HFFc6 (cell line): ENCODE measurements at regions not wholly inside any gene's neighbourhood (a gene's known extent, or its start where the extent isn't known, plus 50 kb on each side); places are given as distances from the start of the nearest gene placed in this dataset.
"Not testable (repeated sequence)": the region's sequence is repeated elsewhere in the genome, so short reads cannot be mapped to it uniquely, and the experiment has no call there.

Experiments used
- DNase-seq: peaks from one replicate; pipeline ENCODE4 v3.0.0-alpha.2; 2018
- H3K27ac Mint-ChIP-seq: 2 replicates; pipeline ENCODE4 v1.8.0; 2020; ENCODE audit warnings: mild to moderate bottlenecking, mixed read lengths
- H3K27me3 Mint-ChIP-seq: 2 replicates; pipeline ENCODE4 v1.8.0; 2021; ENCODE audit warnings: mild to moderate bottlenecking, moderate library complexity, mixed read lengths; ENCODE audit not compliant: insufficient read depth
- H3K36me3 Mint-ChIP-seq: 2 replicates; pipeline ENCODE4 v1.8.0; 2021; ENCODE audit warnings: low read depth, mixed read lengths
- H3K4me1 Mint-ChIP-seq: 2 replicates; pipeline ENCODE4 v1.8.0; 2020; ENCODE audit warnings: low read depth, mixed read lengths
- H3K4me3 Mint-ChIP-seq: 2 replicates; pipeline ENCODE4 v1.8.0; 2020; ENCODE audit warnings: mild to moderate bottlenecking, moderate library complexity, mixed read lengths
- H3K9me3 Mint-ChIP-seq: 2 replicates; pipeline ENCODE4 v1.8.0; 2020; ENCODE audit warnings: mild to moderate bottlenecking, mixed read lengths
- TF ChIP-seq, protein P1 (sequence below): fragments of 200-600 bp; sonication (generic); IDR thresholded peaks from 2 replicates; pipeline ENCODE4 v1.5.0; 2021; ENCODE audit warnings: antibody characterized with exemption, mild to moderate bottlenecking

DNA sequence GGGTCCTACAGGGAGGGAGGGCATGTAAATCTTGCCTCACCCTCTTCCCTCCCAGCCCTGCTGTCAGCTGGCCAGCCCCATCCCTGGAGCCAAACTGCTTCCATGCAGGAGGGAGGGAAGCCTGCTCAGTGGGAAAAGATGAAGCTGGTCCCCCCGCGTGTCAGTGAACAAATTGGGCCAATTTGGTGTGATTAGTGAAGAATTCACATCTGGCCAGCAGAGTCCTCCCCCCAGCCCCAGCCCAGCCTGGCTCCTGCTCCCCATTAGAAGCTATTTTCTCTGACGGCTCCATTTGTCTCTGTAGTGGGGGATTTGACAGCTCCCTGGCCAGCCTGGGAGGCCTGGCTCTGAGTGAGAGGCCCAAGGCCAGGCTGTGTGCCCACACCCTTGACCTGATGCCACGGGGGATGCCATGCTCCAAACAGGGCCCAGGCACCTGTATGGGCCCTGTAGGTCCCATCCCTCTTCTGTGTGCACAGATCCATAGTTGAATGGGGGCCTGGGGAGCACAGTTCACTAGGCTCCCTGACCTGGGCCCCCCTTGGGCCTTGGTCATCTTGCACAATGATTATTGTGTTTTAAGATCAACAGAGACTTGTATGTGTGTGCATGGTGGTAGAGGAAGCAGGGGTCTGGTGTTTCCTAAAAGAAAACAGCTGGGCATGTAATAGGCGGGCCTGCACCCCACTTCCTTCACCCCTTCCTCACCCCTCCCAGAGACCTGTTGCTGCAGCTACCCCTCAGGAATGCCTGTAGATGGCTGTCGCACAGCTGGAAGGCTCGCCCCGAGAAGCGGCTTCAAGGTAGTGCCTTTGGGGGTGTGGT lies 50.7 kb upstream of the TAC4 start:
- TF ChIP-seq, protein P1, sequence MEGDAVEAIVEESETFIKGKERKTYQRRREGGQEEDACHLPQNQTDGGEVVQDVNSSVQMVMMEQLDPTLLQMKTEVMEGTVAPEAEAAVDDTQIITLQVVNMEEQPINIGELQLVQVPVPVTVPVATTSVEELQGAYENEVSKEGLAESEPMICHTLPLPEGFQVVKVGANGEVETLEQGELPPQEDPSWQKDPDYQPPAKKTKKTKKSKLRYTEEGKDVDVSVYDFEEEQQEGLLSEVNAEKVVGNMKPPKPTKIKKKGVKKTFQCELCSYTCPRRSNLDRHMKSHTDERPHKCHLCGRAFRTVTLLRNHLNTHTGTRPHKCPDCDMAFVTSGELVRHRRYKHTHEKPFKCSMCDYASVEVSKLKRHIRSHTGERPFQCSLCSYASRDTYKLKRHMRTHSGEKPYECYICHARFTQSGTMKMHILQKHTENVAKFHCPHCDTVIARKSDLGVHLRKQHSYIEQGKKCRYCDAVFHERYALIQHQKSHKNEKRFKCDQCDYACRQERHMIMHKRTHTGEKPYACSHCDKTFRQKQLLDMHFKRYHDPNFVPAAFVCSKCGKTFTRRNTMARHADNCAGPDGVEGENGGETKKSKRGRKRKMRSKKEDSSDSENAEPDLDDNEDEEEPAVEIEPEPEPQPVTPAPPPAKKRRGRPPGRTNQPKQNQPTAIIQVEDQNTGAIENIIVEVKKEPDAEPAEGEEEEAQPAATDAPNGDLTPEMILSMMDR = no peak
- H3K9me3 Mint-ChIP-seq = no peaks in the 10 kb centered on the region
- H3K27ac Mint-ChIP-seq = no peak overlapping the region
- H3K36me3 Mint-ChIP-seq = no peaks in the 10 kb centered on the region
- no peak for DNase-seq
- no peak overlapping the region for H3K4me3 Mint-ChIP-seq
- H3K27me3 Mint-ChIP-seq = peaks cover 70% of the 10 kb centered on the region
- no peaks in the 10 kb centered on the region for H3K4me1 Mint-ChIP-seq

DNA sequence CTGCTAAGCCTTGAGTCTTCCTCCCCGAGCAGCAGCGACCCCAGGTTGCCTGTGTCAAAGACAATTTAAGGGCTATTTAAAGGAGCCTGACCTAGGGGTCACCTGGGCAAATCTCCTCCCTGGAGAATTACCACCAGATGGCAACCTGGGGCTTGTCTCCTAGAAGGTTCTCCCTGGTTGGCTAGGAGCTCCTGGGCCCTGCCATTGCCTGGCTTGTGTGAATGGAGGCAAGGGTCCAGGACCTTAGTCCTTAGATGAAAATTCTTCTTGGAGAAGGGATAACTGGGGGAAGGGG lies 51.3 kb upstream of the TAC4 start:
- H3K27ac Mint-ChIP-seq = no peak overlapping the region
- peaks cover 68% of the 10 kb centered on the region for H3K27me3 Mint-ChIP-seq
- DNase-seq = peak; percentile 17
- no peaks in the 10 kb centered on the region for H3K36me3 Mint-ChIP-seq
- H3K9me3 Mint-ChIP-seq = no peaks in the 10 kb centered on the region
- no peak overlapping the region for H3K4me3 Mint-ChIP-seq
- no peaks in the 10 kb centered on the region for H3K4me1 Mint-ChIP-seq
- TF ChIP-seq, protein P1 = peak; percentile 53

- TF ChIP-seq, protein P1 = no peak
- no peaks in the 10 kb centered on the region for H3K4me1 Mint-ChIP-seq
- H3K27ac Mint-ChIP-seq = no peak overlapping the region
- H3K36me3 Mint-ChIP-seq = no peaks in the 10 kb centered on the region
- peaks cover 72% of the 10 kb centered on the region for H3K27me3 Mint-ChIP-seq
- DNase-seq = no peak
- H3K9me3 Mint-ChIP-seq = no peaks in the 10 kb centered on the region
- no peak overlapping the region for H3K4me3 Mint-ChIP-seq
Measured at GRCh38 chr17:49899588-49899987, 51.7 kb upstream of the TAC4 start.

GRCh38 chr17:49900801-49901200 lies 52.9 kb upstream of the TAC4 start:
- H3K27ac Mint-ChIP-seq, DNase-seq: not testable (repeated sequence)

DNA sequence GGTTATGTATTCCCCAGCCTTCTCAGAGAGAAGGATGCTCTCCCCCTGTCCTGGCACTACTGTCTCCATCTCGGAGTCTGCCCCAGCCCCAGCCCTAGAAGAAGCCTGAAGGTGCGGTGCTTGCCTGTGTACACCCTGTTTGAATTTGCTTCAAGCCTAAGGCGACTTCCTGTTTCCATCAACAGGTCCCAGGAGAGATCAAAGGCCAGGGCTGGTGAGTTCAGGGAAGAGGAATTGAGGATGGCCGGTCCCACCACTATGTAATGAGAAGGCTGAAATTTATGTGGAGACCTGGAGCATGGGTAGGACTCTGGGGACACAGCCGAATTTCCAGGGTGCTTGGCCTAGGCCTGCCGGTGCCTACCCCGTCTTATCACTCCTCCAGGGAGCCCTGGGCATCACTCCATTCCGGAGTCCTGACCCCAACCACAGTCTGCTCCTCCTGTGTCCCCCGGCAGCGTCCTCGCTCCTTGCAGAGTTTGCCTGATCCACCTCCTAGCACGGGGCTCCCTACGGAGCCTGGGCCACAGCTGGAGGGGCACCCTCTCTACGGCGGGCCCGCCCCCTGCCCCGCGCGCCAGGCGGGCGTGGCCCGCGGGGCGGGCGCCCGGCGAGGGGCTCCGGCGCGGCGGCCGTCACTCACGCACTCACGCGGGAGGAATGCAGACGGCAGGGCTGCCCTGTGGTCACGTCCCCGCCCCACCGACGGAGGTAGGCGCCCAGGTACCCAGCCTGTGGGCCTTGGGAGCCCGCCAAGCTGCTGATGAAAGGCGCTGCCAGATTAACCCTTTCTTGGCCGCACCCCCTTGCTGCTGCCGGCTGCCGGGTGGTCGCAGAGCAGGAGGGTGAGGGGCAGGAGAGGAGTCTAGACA lies 53.8 kb upstream of the TAC4 start:
- Mint-ChIP-seq H3K9me3 (no peaks in the 10 kb centered on the region), H3K27me3 (peaks cover 66% of the 10 kb centered on the region), H3K27ac (no peak overlapping the region), H3K4me3 (no peak overlapping the region), H3K4me1 (no peaks in the 10 kb centered on the region), H3K36me3 (no peaks in the 10 kb centered on the region)
- TF ChIP-seq, protein P1 = no peak
- no peak for DNase-seq

More at GRCh38 chr17:49900801-49901200, 52.9 kb upstream of the TAC4 start:
- H3K4me3 Mint-ChIP-seq, H3K4me1 Mint-ChIP-seq, H3K9me3 Mint-ChIP-seq, H3K36me3 Mint-ChIP-seq: not testable (repeated sequence)
- peaks cover 71% of the 10 kb centered on the region for H3K27me3 Mint-ChIP-seq

DNA sequence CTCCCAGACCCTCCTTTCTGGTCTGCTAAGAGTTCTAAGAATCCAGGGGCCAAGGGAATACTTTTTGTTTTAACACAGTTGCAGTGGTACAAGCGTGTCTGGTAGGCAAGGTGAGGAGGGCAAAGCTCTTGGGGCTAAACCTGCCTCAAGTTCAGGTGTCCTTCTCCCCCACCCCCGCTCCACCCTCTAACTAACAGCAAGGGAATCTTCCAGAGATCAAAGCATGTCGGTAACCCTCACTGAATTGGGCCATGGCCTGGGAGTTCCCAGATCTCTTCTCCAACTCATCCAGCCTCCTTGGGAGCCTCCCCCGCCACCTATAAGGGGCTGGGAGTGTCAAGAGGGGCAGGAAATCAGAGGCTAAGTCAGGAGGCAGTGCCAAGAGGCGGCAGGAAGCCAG lies 55.7 kb upstream of the TAC4 start:
- Mint-ChIP-seq H3K36me3 (no peaks in the 10 kb centered on the region), H3K9me3 (no peaks in the 10 kb centered on the region), H3K4me1 (no peaks in the 10 kb centered on the region), H3K4me3 (no peak overlapping the region), H3K27me3 (peaks cover 70% of the 10 kb centered on the region), H3K27ac (no peak overlapping the region)
- DNase-seq = no peak
- TF ChIP-seq, protein P1 = no peak
